ENCODE measurements at regions not wholly inside any gene's neighbourhood (a gene's known extent, or its start where the extent isn't known, plus 50 kb on each side); places are given as distances from the start of the nearest gene placed in this dataset.

Small RNAs in the stretch of these regions (small RNA-seq; reads per million reads assigned to genes)
- gene Z82198.3: 0 reads per million in 2 experiments
